ENCODE measurements at regions not wholly inside any gene's neighbourhood (a gene's known extent, or its start where the extent isn't known, plus 50 kb on each side); places are given as distances from the start of the nearest gene placed in this dataset.

- no peak for DNase-seq
These were observed 58.4 kb downstream of the HMHB1 start for GRCh38 chr5:143870362-143870761.

DNA sequence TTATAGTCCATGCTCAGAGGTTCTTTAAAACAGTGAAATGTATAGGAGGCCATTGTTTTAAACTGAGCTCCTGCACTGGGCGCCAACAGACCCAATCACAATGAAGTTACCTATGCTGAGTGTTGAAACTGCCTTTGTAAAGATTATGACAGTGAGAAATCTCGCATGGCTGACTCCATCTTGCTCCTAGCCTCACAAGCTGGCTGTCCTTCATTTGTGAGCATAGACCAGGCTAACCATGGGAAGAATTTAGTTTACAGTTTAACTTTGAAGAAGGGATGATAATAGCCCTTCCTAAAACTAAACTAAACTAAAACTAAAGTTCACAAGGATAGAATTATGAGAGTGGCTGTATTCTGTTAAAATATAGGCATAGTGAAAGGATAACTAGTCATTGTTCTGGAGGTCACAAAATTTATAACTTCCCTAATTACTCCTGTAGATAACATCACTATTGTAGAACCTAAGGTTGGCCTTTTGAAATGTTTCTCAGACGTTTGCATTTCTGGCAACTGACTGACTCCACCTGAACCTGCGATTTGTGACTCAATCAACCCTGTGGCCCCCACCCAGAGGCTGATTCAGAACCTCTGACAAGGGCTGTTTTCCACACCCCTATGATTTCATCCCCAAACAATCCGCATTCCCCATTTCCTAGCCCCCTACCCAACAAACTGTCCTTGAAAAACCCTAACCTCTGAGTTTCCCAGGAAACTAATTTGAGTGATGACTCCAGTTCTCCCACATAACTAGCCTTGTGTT, 59.1 kb downstream of the HMHB1 start:
- DNase-seq: no peak

- DNase-seq: no peak
These were observed 59.7 kb downstream of the HMHB1 start for GRCh38 chr5:143871672-143872071.

DNA sequence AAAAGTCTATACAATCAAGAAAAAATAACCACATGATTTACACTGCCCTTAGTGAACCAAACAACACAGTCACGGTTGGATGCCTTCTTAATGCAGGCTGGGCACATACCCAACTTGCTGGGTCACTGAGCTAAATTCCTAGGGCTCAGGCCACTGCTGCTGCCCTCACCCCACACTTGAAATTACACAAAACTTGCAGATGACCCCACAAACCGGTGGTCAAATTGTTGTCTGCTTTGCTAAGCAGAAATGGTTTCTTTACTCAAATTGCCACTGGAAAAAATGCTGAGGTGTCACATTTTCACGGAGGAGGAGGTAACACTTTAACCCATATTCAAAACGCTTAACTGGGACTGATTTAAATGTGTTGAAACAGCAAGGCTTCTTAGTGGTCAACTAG, 62.4 kb downstream of the HMHB1 start:
- DNase-seq: no peak

GRCh38 chr5:143877196-143877595, 65.2 kb downstream of the HMHB1 start:
- DNase-seq: no peak

- DNase-seq: no peak
These were observed 66.5 kb downstream of the HMHB1 start for GRCh38 chr5:143878430-143878829.

DNA sequence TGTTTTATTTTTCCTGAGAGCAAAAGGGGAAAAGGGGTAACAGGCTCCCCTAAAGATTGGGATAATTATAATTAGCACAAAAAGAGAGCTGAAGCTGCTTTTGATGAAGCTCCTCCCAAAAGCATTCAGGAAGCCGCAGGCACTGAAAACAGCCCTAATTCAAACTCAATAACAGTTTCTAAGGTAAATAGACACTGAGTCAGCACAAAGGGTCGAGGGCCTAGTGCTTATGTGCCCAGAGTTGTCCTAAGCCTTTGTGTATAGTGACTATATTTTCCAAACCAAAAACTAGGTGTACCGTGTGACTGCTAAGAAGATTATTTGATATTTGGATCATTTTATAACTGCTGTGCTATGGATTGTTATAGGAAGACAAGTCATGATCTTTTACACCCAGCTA, 67.7 kb downstream of the HMHB1 start:
- no peak for DNase-seq

DNA sequence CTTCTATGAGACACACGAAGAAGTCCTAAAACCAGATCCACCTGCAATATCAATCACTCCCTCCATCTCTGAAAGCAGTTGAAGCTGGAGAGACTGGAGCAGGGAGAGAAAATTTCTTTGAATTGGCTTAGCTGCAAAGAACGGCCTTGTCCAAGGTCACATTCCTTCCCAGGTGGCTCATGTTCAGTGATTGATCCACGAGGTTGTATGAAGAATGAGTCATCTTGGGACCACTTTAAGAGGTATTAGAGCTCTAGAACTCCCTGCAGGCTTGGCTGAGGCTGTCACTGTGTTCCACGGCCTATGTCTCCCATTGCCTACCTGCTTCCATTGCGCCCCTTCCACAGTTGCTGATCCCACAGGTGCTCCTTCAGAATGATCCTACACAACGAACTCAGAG, 68.2 kb downstream of the HMHB1 start:
- DNase-seq: no peak

DNA sequence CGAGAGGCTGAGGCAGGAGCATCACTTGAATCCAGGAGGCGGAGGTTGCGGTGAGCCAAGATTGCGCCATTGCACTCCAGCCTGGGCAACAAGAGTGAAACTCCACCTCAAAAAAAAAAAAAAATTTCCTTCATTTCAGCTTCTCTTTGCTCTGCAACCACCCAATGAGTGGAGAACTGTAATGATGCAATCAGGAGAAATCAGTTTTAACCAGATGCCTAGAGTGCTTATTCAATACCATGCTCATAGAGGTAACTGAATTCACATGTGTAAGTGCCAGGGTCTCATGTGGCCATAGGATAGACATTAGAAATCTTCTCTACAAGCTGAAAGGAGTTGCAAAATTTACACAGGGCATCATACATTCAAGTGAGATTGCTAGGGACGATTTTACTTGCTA, 70.6 kb downstream of the HMHB1 start:
- DNase-seq: no peak

- no peak for DNase-seq
These were observed 74.1 kb downstream of the HMHB1 start for GRCh38 chr5:143886096-143886495.

GRCh38 chr5:143886651-143887638, 75.0 kb downstream of the HMHB1 start:
- no peak for DNase-seq

- peak; percentile 8 for DNase-seq
These were observed 76.1 kb downstream of the HMHB1 start for GRCh38 chr5:143887903-143888665.

GRCh38 chr5:143888912-143889311, 77.0 kb downstream of the HMHB1 start:
- DNase-seq: no peak

GRCh38 chr5:143889986-143890385, 78.0 kb downstream of the HMHB1 start:
- no peak for DNase-seq

GRCh38 chr5:143890487-143890886, 78.5 kb downstream of the HMHB1 start:
- DNase-seq: no peak

DNA sequence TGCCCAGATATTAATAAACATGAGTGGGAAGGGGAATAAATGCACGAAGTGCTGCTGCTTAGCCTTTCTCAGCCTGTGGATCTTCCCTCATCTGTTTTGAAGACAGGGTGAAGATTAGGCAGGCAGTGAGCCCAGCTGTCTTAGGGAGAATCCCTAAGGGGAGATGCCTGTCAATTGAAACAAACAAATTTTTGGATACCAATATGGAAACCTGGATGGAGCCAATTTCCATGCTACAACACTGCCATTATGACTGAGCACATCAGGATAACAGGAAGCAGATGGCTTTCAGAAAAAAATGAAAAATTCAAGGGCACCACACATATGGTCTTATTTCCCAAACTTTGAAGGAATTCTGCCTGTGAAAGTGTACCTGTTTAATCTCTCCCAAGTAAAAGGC, 80.3 kb downstream of the HMHB1 start:
- DNase-seq: no peak

GRCh38 chr5:143892908-143893307, 80.9 kb downstream of the HMHB1 start:
- DNase-seq: no peak

DNA sequence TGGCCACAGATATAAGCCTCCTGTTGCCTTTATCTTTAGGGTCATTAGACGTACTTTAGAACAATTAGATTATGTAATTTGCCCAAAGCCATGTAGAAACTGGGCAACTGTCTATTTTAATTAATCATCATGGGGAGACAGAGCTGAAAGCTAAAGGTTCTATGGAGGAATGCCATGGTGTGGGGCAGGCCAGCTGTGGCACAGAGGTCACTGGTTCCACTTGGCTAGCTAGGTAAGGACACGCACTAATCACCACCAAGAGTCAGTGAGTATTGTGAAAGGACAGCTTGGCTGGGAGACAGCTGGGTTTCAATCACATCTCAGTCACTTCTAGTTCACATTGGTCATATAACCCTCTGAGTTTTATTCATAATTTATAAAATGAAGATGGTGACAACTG, 81.7 kb downstream of the HMHB1 start:
- no peak for DNase-seq

DNA sequence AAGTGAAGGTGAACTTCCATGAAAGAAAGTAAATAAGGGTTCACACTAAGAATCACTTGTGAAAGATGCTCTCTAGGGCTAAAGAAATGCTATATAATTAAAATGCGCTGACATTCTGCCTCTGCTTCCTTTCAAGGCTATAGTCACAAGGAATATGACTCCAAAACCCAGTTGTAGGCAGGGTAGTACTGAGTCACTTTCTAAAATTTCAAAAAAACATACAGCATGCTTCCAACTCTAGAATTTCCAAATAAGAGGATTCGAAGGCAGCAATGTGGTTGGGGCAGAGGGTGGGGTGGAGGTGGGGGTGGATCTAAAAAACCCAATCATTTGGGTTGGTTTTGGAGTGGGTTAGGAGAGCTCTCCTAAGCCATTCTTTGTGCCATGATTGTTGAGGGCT, 84.6 kb downstream of the HMHB1 start:
- DNase-seq: no peak

DNA sequence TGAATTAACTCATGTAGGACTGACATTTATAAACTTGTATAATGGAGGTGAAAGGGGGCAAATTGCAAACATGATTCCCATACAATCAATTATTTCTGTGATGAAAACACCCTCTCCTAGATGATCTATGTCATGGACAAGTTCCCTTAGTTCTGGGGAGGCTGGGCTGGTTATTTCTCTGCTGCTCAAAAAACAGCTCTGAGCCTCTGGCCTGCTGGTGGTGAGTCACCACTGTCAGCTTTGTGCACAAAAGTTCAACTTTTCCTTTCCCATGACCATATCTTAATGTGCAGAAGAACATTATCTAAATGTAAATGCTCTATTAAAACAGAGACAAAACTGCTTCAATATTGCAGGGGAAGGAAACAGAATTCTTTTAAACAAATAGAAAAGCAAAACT, 85.0 kb downstream of the HMHB1 start:
- no peak for DNase-seq

GRCh38 chr5:143898381-143898780, 86.4 kb downstream of the HMHB1 start:
- no peak for DNase-seq

GRCh38 chr5:143898916-143899591, 87.1 kb downstream of the HMHB1 start:
- no peak for DNase-seq

- no peak for DNase-seq
These were observed 97.0 kb downstream of the HMHB1 start for GRCh38 chr5:143908959-143909358.

All from T1000 (cell line).